Tibial artery (tissue), 4 donors: ENCODE measurements at regions not wholly inside any gene's neighbourhood (a gene's known extent, or its start where the extent isn't known, plus 50 kb on each side); places are given as distances from the start of the nearest gene placed in this dataset.

ENCODE experiments used
- DNase-seq, 2 donors: peaks; one replicate each; pipeline ENCODE4 v3.0.0-alpha.2; 2019
- H3K27ac ChIP-seq, 2 donors: fragments of 200-600 bp; sonication (generic) in 1 of 2; 1 replicate in 1 of 2; 2 replicates in 1 of 2; pipeline ENCODE4 v1.5.1; 2018 to 2019; ENCODE audit warnings: mild to moderate bottlenecking in 1 of 2
- H3K27me3 ChIP-seq, 2 donors: fragments of 200-600 bp; sonication (generic) in 1 of 2; one replicate each; pipeline versions ENCODE4 v1.5.1 to v1.6.0; 2016 to 2019
- H3K36me3 ChIP-seq, 3 donors: fragments of 200-600 bp; sonication (generic) in 2 of 3; one replicate each; pipeline ENCODE4 v1.5.1; 2016 to 2019; ENCODE audit warnings: mild to moderate bottlenecking in 2 of 3
- H3K4me1 ChIP-seq, 4 donors: fragments of 200-600 bp; sonication (generic) in 2 of 4; 1 replicate in 3 of 4; 2 replicates in 1 of 4; pipeline ENCODE4 v1.5.1; 2016 to 2019
- H3K4me3 ChIP-seq, 2 donors: fragments of 200-600 bp; sonication (generic) in 1 of 2; 1 replicate in 1 of 2; 2 replicates in 1 of 2; pipeline ENCODE4 v1.5.1; 2018 to 2019; ENCODE audit warnings: mild to moderate bottlenecking in 2 of 2
- H3K9me3 ChIP-seq, 3 donors: fragments of 200-600 bp; sonication (generic) in 1 of 3; one replicate each; pipeline ENCODE4 v1.5.1; 2016 to 2019
- CTCF ChIP-seq, 2 experiments: fragments of 200-600 bp in 1 of 2; fragments of 450-650 bp in 1 of 2; IDR thresholded peaks; one replicate each; pipeline ENCODE4 v1.5.1; 2017 to 2019; ENCODE audit warnings: antibody characterized with exemption in 2 of 2, mild to moderate bottlenecking in 1 of 2, moderate library complexity in 1 of 2
- intact Hi-C: fragments of 100-400 bp; cut with DNase I; formaldehyde crosslinking; loops from one replicate; pipeline ENCODE4 v1.15.0; 2023; ENCODE audit warnings: low total_unique reads

GRCh38 chr12:105750096-105750495 is 388.7 kb downstream of the NUAK1 start:
- TF ChIP-seq CTCF (IDR thresholded peaks at IDR 0.05) = no peak
- intact Hi-C loops = no loop called here
- peaks cover 0 to 52% (median 26%) of the 10 kb centered on the region in 4 donors for H3K4me1 ChIP-seq
- no peak for DNase-seq
- H3K9me3 ChIP-seq = no peaks in the 10 kb centered on the region
- no peaks in the 10 kb centered on the region for H3K27me3 ChIP-seq
- peak overlapping the region; percentile 72 to 75 for H3K27ac ChIP-seq
- H3K4me3 ChIP-seq = no peak overlapping the region
- no peaks in the 10 kb centered on the region for H3K36me3 ChIP-seq

- TF ChIP-seq CTCF (IDR thresholded peaks at IDR 0.05) = no peak
- no peaks in the 10 kb centered on the region for H3K36me3 ChIP-seq
- H3K9me3 ChIP-seq = no peaks in the 10 kb centered on the region
- intact Hi-C loops = no loop called here
- H3K27me3 ChIP-seq = no peaks in the 10 kb centered on the region
- DNase-seq = no peak
- H3K27ac ChIP-seq = no peak overlapping the region
- no peak overlapping the region for H3K4me3 ChIP-seq
- H3K4me1 ChIP-seq = peaks cover 0 to 16% (median 7%) of the 10 kb centered on the region in 4 donors
These were observed 384.4 kb downstream of the NUAK1 start for GRCh38 chr12:105754313-105754712.

- Histone ChIP-seq H3K27me3 (no peaks in the 10 kb centered on the region), H3K9me3 (no peaks in the 10 kb centered on the region), H3K4me3 (no peak overlapping the region), H3K4me1 (peaks cover 0 to 10% (median 0%) of the 10 kb centered on the region in 4 donors), H3K27ac (no peak overlapping the region), H3K36me3 (no peaks in the 10 kb centered on the region)
- TF ChIP-seq CTCF (IDR thresholded peaks at IDR 0.05) = no peak
- intact Hi-C loops = no loop called here
- no peak for DNase-seq
These were observed 381.8 kb downstream of the NUAK1 start for GRCh38 chr12:105756961-105757360.

GRCh38 chr12:105759149-105759548 is 379.6 kb downstream of the NUAK1 start:
- H3K27ac ChIP-seq = no peak overlapping the region
- H3K36me3 ChIP-seq = no peaks in the 10 kb centered on the region
- H3K4me1 ChIP-seq = peaks cover 0 to 10% (median 0%) of the 10 kb centered on the region in 4 donors
- no peak for DNase-seq
- H3K27me3 ChIP-seq = no peaks in the 10 kb centered on the region
- no peak overlapping the region for H3K4me3 ChIP-seq
- intact Hi-C loops = no loop called here
- no peaks in the 10 kb centered on the region for H3K9me3 ChIP-seq
- TF ChIP-seq CTCF (IDR thresholded peaks at IDR 0.05) = no peak

GRCh38 chr12:105761075-105761474 is 377.7 kb downstream of the NUAK1 start:
- no peaks in the 10 kb centered on the region for H3K9me3 ChIP-seq
- H3K4me1 ChIP-seq = peaks cover 0 to 7% (median 0%) of the 10 kb centered on the region in 4 donors
- intact Hi-C loops = no loop called here
- no peaks in the 10 kb centered on the region for H3K27me3 ChIP-seq
- no peak overlapping the region for H3K4me3 ChIP-seq
- TF ChIP-seq CTCF (IDR thresholded peaks at IDR 0.05) = no peak
- H3K27ac ChIP-seq = no peak overlapping the region
- no peak for DNase-seq
- no peaks in the 10 kb centered on the region for H3K36me3 ChIP-seq

GRCh38 chr12:105764216-105764835 is 374.4 kb downstream of the NUAK1 start:
- intact Hi-C loops = no loop called here
- no peak for DNase-seq
- Histone ChIP-seq H3K36me3 (no peaks in the 10 kb centered on the region), H3K27me3 (no peaks in the 10 kb centered on the region), H3K4me1 (peaks cover 0 to 7% (median 0%) of the 10 kb centered on the region in 4 donors), H3K9me3 (no peaks in the 10 kb centered on the region), H3K4me3 (no peak overlapping the region), H3K27ac (no peak overlapping the region)
- no peak for TF ChIP-seq CTCF (IDR thresholded peaks at IDR 0.05)
